ENCODE measurements at regions not wholly inside any gene's neighbourhood (a gene's known extent, or its start where the extent isn't known, plus 50 kb on each side); places are given as distances from the start of the nearest gene placed in this dataset.

DNA sequence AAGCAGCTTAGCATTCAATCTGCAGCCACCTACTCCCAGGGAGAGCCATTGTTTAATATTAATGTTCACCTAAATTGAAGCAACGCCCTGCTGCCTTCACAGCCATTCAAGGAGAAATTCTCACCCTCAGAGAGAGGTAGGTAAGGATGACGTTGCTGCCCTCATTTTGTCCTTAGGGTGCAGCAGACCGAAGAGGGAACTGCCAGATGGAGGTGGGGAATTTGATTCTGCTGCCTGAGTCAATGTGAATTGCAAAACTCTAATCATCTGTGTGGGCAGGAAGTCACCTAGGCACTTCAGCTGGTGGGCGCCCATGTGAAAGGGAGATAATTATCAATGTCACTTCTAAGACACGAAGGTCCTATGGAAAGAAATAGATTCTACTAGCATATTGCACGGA is 503.4 kb downstream of the TBC1D4 start:
- TF ChIP-seq CTCF (IDR thresholded peaks at IDR 0.05) (no peak), YY1 (IDR thresholded peaks at IDR 0.05; ENCODE audit: low read depth) (no peak), POLR2AphosphoS5 (IDR thresholded peaks at IDR 0.05; ENCODE audit: low read depth, low read length) (no peak), JUND (IDR thresholded peaks at IDR 0.05) (no peak)
- TF ChIP-seq, protein P1, sequence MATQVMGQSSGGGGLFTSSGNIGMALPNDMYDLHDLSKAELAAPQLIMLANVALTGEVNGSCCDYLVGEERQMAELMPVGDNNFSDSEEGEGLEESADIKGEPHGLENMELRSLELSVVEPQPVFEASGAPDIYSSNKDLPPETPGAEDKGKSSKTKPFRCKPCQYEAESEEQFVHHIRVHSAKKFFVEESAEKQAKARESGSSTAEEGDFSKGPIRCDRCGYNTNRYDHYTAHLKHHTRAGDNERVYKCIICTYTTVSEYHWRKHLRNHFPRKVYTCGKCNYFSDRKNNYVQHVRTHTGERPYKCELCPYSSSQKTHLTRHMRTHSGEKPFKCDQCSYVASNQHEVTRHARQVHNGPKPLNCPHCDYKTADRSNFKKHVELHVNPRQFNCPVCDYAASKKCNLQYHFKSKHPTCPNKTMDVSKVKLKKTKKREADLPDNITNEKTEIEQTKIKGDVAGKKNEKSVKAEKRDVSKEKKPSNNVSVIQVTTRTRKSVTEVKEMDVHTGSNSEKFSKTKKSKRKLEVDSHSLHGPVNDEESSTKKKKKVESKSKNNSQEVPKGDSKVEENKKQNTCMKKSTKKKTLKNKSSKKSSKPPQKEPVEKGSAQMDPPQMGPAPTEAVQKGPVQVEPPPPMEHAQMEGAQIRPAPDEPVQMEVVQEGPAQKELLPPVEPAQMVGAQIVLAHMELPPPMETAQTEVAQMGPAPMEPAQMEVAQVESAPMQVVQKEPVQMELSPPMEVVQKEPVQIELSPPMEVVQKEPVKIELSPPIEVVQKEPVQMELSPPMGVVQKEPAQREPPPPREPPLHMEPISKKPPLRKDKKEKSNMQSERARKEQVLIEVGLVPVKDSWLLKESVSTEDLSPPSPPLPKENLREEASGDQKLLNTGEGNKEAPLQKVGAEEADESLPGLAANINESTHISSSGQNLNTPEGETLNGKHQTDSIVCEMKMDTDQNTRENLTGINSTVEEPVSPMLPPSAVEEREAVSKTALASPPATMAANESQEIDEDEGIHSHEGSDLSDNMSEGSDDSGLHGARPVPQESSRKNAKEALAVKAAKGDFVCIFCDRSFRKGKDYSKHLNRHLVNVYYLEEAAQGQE (IDR thresholded peaks at IDR 0.05; ENCODE audit: low read depth, low read length) = no peak
- TF ChIP-seq, protein P2, sequence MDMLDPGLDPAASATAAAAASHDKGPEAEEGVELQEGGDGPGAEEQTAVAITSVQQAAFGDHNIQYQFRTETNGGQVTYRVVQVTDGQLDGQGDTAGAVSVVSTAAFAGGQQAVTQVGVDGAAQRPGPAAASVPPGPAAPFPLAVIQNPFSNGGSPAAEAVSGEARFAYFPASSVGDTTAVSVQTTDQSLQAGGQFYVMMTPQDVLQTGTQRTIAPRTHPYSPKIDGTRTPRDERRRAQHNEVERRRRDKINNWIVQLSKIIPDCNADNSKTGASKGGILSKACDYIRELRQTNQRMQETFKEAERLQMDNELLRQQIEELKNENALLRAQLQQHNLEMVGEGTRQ (IDR thresholded peaks at IDR 0.05; ENCODE audit: borderline replicate concordance, low read depth, low read length) = no peak
